Activated naive CD8-positive, alpha-beta T cell treated with anti-CD3 and anti-CD28 coated beads, Interleukin-2, amount 10 ng/mL, durations not matched to agents 7 days and 5 days (primary cell): ENCODE measurements at regions not wholly inside any gene's neighbourhood (a gene's known extent, or its start where the extent isn't known, plus 50 kb on each side); places are given as distances from the start of the nearest gene placed in this dataset.

Experiments used
- ATAC-seq: fragments of 150-1000 bp; cut with Tn5 transposase; one replicate; pipeline ENCODE4 v1.10.0; 2021; ENCODE audit warnings: low read depth, moderate library complexity
- POLR2A ChIA-PET: fragments of 350-600 bp; sonication (Branson Sonifier 250); formaldehyde crosslinking; loops from one replicate; lab custom pipeline; 2021; ENCODE audit warnings: antibody characterized with exemption; lab: Charles Lee
- DNase-seq: peaks from one replicate; pipeline ENCODE4 v3.0.0; 2021
- H3K27ac Mint-ChIP-seq: one replicate; pipeline ENCODE4 v1.8.0; 2022; ENCODE audit warnings: mild to moderate bottlenecking, mixed read lengths
- H3K27me3 Mint-ChIP-seq: one replicate; pipeline ENCODE4 v1.8.0; 2022; ENCODE audit warnings: mild to moderate bottlenecking, moderate library complexity, mixed read lengths
- H3K36me3 Mint-ChIP-seq: one replicate; pipeline ENCODE4 v1.8.0; 2021; ENCODE audit warnings: mild to moderate bottlenecking, mixed read lengths
- H3K4me1 Mint-ChIP-seq: one replicate; pipeline ENCODE4 v1.8.0; 2021; ENCODE audit warnings: mixed read lengths
- H3K4me3 Mint-ChIP-seq: one replicate; pipeline ENCODE4 v1.8.0; 2022; ENCODE audit warnings: mild to moderate bottlenecking, moderate library complexity, mixed read lengths
- H3K9me3 Mint-ChIP-seq: one replicate; pipeline ENCODE4 v1.8.0; 2021; ENCODE audit warnings: mixed read lengths

- DNase-seq (no peak), ATAC-seq (no peak)
- POLR2A ChIA-PET = no interaction called here
- Mint-ChIP-seq H3K36me3 (no peaks in the 10 kb centered on the region), H3K27me3 (no peaks in the 10 kb centered on the region), H3K9me3 (peaks cover 2% of the 10 kb centered on the region), H3K27ac (no peak overlapping the region), H3K4me1 (no peaks in the 10 kb centered on the region), H3K4me3 (no peak overlapping the region)
These were observed 787.2 kb downstream of the TDRD15 start for GRCh38 chr2:21910832-21911507.

- no peaks in the 10 kb centered on the region for H3K36me3 Mint-ChIP-seq
- H3K27me3 Mint-ChIP-seq = no peaks in the 10 kb centered on the region
- POLR2A ChIA-PET = no interaction called here
- H3K9me3 Mint-ChIP-seq = peaks cover 4% of the 10 kb centered on the region
- H3K4me3 Mint-ChIP-seq = no peak overlapping the region
- ATAC-seq (no peak), DNase-seq (no peak)
- H3K27ac Mint-ChIP-seq = no peak overlapping the region
- H3K4me1 Mint-ChIP-seq = no peaks in the 10 kb centered on the region
These were observed 788.6 kb downstream of the TDRD15 start for GRCh38 chr2:21912405-21912804.

DNA sequence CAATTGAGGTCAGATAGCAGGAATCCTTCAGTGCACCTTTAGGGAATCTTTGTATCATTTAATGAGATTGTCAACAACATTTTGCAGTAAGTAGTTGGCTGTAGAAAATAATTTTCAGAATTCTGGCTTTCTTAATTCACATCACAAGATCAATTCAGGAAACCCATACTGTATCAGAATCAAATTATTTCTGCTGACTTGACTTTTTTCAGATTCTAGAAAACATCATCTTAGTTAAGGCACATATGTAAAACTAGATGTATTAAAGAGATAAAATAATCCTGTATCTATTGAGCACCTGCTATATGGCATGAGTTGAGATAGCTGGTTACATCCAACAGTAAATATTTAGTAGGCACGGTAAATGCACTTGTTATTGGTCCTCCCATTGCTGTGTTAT lies 791.4 kb downstream of the TDRD15 start:
- H3K4me3 Mint-ChIP-seq = no peak overlapping the region
- H3K27me3 Mint-ChIP-seq = no peaks in the 10 kb centered on the region
- no peaks in the 10 kb centered on the region for H3K36me3 Mint-ChIP-seq
- H3K9me3 Mint-ChIP-seq = peaks cover 4% of the 10 kb centered on the region
- H3K4me1 Mint-ChIP-seq = no peaks in the 10 kb centered on the region
- POLR2A ChIA-PET = no interaction called here
- no peak for DNase-seq
- no peak for ATAC-seq
- no peak overlapping the region for H3K27ac Mint-ChIP-seq

- H3K4me3 Mint-ChIP-seq = no peak overlapping the region
- H3K27ac Mint-ChIP-seq = no peak overlapping the region
- ATAC-seq = no peak
- no peaks in the 10 kb centered on the region for H3K4me1 Mint-ChIP-seq
- H3K27me3 Mint-ChIP-seq = no peaks in the 10 kb centered on the region
- no peak for DNase-seq
- no peaks in the 10 kb centered on the region for H3K36me3 Mint-ChIP-seq
- POLR2A ChIA-PET = no interaction called here
- H3K9me3 Mint-ChIP-seq = peaks cover 4% of the 10 kb centered on the region
These were observed 793.3 kb downstream of the TDRD15 start for GRCh38 chr2:21916934-21917522.

- ATAC-seq (no peak), DNase-seq (no peak)
- no peaks in the 10 kb centered on the region for H3K4me1 Mint-ChIP-seq
- POLR2A ChIA-PET = no interaction called here
- H3K27me3 Mint-ChIP-seq = no peaks in the 10 kb centered on the region
- H3K36me3 Mint-ChIP-seq = no peaks in the 10 kb centered on the region
- H3K9me3 Mint-ChIP-seq = peaks cover 11% of the 10 kb centered on the region
- H3K4me3 Mint-ChIP-seq = no peak overlapping the region
- H3K27ac Mint-ChIP-seq = no peak overlapping the region
These were observed 797.0 kb downstream of the TDRD15 start for GRCh38 chr2:21920721-21921120.

DNA sequence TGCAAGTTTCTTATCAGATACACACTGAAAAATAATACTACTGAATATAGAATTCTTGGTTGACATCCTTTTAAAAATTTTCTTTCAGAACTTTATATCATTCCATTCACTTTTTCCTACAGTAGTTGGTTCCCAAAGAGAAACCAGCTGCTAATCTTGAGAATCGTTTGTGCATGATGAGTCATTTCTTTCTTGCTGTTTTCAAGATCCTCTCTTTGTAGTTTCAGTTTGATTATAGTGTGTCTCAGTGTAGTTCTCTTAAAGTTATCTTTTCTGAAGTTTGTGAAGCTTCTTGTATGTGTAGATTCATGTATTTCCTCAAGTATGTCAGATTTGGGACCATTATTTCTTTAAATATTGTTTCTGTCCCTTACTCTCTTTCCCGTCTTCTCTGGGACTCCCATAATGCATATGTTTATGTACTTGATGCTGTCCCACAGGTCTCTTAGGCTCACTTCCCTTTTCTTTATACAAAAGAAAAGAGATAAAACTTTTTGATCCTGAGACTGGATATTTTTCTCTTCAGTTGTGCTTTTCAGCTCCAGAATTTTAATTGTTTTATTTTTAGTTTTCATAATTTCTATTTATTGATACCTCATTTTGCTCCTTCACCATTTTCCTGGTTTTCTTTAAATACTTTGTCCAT lies 801.0 kb downstream of the TDRD15 start:
- no peaks in the 10 kb centered on the region for H3K4me1 Mint-ChIP-seq
- no peaks in the 10 kb centered on the region for H3K27me3 Mint-ChIP-seq
- H3K9me3 Mint-ChIP-seq = peaks cover 11% of the 10 kb centered on the region
- no peak overlapping the region for H3K4me3 Mint-ChIP-seq
- ATAC-seq = no peak
- no peaks in the 10 kb centered on the region for H3K36me3 Mint-ChIP-seq
- no peak for DNase-seq
- H3K27ac Mint-ChIP-seq = no peak overlapping the region
- POLR2A ChIA-PET = no interaction called here

GRCh38 chr2:21928292-21928691 lies 804.5 kb downstream of the TDRD15 start:
- Mint-ChIP-seq H3K4me1 (no peaks in the 10 kb centered on the region), H3K27ac (no peak overlapping the region), H3K36me3 (no peaks in the 10 kb centered on the region), H3K9me3 (peaks cover 7% of the 10 kb centered on the region), H3K27me3 (no peaks in the 10 kb centered on the region), H3K4me3 (no peak overlapping the region)
- no peak for ATAC-seq
- POLR2A ChIA-PET = no interaction called here
- no peak for DNase-seq

GRCh38 chr2:21930226-21930625 lies 806.5 kb downstream of the TDRD15 start:
- Mint-ChIP-seq H3K27ac (no peak overlapping the region), H3K9me3 (peaks cover 4% of the 10 kb centered on the region), H3K27me3 (no peaks in the 10 kb centered on the region), H3K36me3 (no peaks in the 10 kb centered on the region), H3K4me1 (no peaks in the 10 kb centered on the region), H3K4me3 (no peak overlapping the region)
- POLR2A ChIA-PET = no interaction called here
- DNase-seq = no peak
- no peak for ATAC-seq

GRCh38 chr2:21939967-21940366 lies 816.2 kb downstream of the TDRD15 start:
- no peaks in the 10 kb centered on the region for H3K36me3 Mint-ChIP-seq
- ATAC-seq (no peak), DNase-seq (no peak)
- POLR2A ChIA-PET = no interaction called here
- no peak overlapping the region for H3K4me3 Mint-ChIP-seq
- H3K9me3 Mint-ChIP-seq = peaks cover 6% of the 10 kb centered on the region
- no peaks in the 10 kb centered on the region for H3K27me3 Mint-ChIP-seq
- no peaks in the 10 kb centered on the region for H3K4me1 Mint-ChIP-seq
- H3K27ac Mint-ChIP-seq = no peak overlapping the region

DNA sequence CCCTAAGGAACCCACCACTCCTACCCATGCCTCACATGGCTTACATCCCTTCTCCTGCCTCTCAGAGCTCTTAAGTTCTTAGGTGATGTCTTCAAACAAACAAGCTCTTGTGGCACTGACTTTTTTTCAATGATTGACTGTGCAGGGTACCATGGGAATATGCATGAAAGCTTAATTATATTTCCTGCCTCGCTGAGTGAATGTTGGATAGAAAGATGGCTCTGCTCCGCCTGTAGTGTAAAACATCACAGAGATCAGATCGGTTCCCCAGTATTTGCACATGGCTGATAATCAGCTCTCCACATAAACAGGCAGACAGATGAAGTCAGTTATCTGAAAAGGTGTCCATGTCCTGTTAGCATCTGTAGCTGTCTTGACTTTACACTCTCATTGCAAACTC lies 820.8 kb downstream of the TDRD15 start:
- ATAC-seq (no peak), DNase-seq (no peak)
- Mint-ChIP-seq H3K9me3 (peaks cover 8% of the 10 kb centered on the region), H3K4me1 (no peaks in the 10 kb centered on the region), H3K4me3 (no peak overlapping the region), H3K36me3 (no peaks in the 10 kb centered on the region), H3K27me3 (no peaks in the 10 kb centered on the region), H3K27ac (no peak overlapping the region)
- POLR2A ChIA-PET = no interaction called here

DNA sequence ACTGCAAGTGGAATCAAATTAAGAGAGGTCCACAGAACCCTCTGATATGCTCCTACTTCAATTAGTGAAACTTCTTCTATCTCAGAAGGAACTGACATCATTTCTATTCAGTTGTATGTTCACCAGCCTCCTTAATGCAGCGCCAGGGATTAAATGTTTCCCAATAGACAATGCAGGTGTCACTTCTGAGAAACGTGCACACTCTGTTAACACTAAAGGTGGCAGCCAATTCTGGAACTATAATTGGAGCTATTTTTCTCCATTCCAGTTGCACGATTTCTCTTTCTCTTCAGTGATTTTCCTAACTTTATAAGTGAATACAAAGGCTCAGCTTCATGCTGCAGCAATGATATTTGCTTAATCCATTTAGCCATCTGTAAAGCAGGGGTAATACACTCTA lies 821.9 kb downstream of the TDRD15 start:
- ATAC-seq (no peak), DNase-seq (no peak)
- peaks cover 7% of the 10 kb centered on the region for H3K9me3 Mint-ChIP-seq
- H3K36me3 Mint-ChIP-seq = no peaks in the 10 kb centered on the region
- POLR2A ChIA-PET = no interaction called here
- no peaks in the 10 kb centered on the region for H3K4me1 Mint-ChIP-seq
- no peaks in the 10 kb centered on the region for H3K27me3 Mint-ChIP-seq
- H3K4me3 Mint-ChIP-seq = no peak overlapping the region
- no peak overlapping the region for H3K27ac Mint-ChIP-seq

- peaks cover 7% of the 10 kb centered on the region for H3K9me3 Mint-ChIP-seq
- no peak overlapping the region for H3K27ac Mint-ChIP-seq
- H3K4me1 Mint-ChIP-seq = no peaks in the 10 kb centered on the region
- no peaks in the 10 kb centered on the region for H3K36me3 Mint-ChIP-seq
- H3K4me3 Mint-ChIP-seq = no peak overlapping the region
- ATAC-seq (no peak), DNase-seq (no peak)
- H3K27me3 Mint-ChIP-seq = no peaks in the 10 kb centered on the region
- POLR2A ChIA-PET = no interaction called here
These were observed 823.3 kb downstream of the TDRD15 start for GRCh38 chr2:21947046-21947445.

DNA sequence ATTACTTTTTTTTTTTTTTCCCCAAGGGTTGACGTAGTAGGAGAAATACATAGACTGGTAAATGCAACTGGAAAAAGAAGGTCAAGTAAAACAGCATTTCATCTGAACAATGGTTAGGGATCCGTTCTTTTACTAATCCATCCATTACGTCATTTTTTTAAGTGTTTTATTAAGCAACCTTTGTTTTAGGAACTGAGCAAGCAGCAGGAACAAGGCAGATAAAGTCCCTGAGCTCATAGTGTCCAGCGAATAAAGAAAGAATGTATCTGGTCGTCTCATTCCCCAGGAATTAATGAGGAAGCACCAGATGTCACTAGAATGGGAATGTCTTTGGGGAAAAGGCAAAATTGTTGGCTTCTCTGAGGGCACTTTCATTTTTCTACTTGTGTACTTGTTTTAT lies 842.4 kb downstream of the TDRD15 start:
- POLR2A ChIA-PET = no interaction called here
- no peaks in the 10 kb centered on the region for H3K9me3 Mint-ChIP-seq
- no peak overlapping the region for H3K4me3 Mint-ChIP-seq
- H3K27me3 Mint-ChIP-seq = no peaks in the 10 kb centered on the region
- no peak for DNase-seq
- no peak for ATAC-seq
- no peaks in the 10 kb centered on the region for H3K4me1 Mint-ChIP-seq
- H3K36me3 Mint-ChIP-seq = no peaks in the 10 kb centered on the region
- no peak overlapping the region for H3K27ac Mint-ChIP-seq

DNA sequence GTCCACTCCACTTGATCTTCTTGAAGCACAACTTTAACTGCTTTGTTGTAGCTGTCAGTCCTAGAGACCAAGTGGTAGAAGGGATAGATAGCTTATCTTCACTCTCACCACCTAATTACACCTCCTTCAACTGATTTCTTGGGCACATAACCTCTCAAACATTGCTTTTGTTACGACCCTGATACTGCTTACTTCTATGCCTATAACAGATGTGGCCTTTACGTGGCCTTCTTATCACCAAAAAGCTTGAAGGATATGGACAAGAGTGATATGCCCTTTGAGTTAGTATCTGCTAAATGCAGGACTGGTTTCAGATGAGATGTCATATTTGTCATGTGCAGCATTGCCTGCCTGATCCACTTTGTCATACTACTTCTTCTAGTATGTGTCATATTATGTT lies 847.2 kb downstream of the TDRD15 start:
- no peaks in the 10 kb centered on the region for H3K27me3 Mint-ChIP-seq
- no peaks in the 10 kb centered on the region for H3K4me1 Mint-ChIP-seq
- DNase-seq (no peak), ATAC-seq (no peak)
- H3K27ac Mint-ChIP-seq = no peak overlapping the region
- H3K4me3 Mint-ChIP-seq = no peak overlapping the region
- POLR2A ChIA-PET = no interaction called here
- H3K36me3 Mint-ChIP-seq = no peaks in the 10 kb centered on the region
- H3K9me3 Mint-ChIP-seq = no peaks in the 10 kb centered on the region
